WTC11 (cell line): ENCODE measurements at regions not wholly inside any gene's neighbourhood (a gene's known extent, or its start where the extent isn't known, plus 50 kb on each side); places are given as distances from the start of the nearest gene placed in this dataset.

Experiments used
- ATAC-seq: fragments of 200-7000 bp; cut with Tn5 transposase; 2 replicates; pipeline ENCODE4 v1.10.0; 2021; ENCODE audit warnings: mild to moderate bottlenecking, moderate library complexity
- CTCF ChIA-PET: fragments of 300-600 bp; sonication (Branson Sonifier 250); formaldehyde crosslinking; loops from one replicate; lab custom pipeline; 2021; ENCODE audit warnings: antibody characterized with exemption; lab: Charles Lee
- POLR2A ChIA-PET: fragments of 350-600 bp; sonication (Branson Sonifier 250); formaldehyde crosslinking; loops from one replicate; lab custom pipeline; 2021; ENCODE audit warnings: antibody characterized with exemption; lab: Charles Lee
- DNase-seq: peaks from one replicate; pipeline ENCODE4 v3.0.0; 2021; ENCODE audit warnings: low spot score
- H3K27ac Mint-ChIP-seq: 2 replicates; pipeline ENCODE4 v1.8.0; 2021; ENCODE audit warnings: mixed read lengths
- H3K27me3 Mint-ChIP-seq: 2 replicates; pipeline ENCODE4 v1.8.0; 2021; ENCODE audit warnings: low read depth, mild to moderate bottlenecking, moderate library complexity, mixed read lengths
- H3K36me3 Mint-ChIP-seq: 2 replicates; pipeline ENCODE4 v1.8.0; 2021; ENCODE audit warnings: mixed read lengths
- H3K4me1 Mint-ChIP-seq: 2 replicates; pipeline ENCODE4 v1.8.0; 2022; ENCODE audit warnings: mixed read lengths
- H3K4me3 Mint-ChIP-seq: 2 replicates; pipeline ENCODE4 v1.8.0; 2021; ENCODE audit warnings: mild to moderate bottlenecking, moderate library complexity, mixed read lengths
- H3K9me3 Mint-ChIP-seq: 2 replicates; pipeline ENCODE4 v1.8.0; 2021; ENCODE audit warnings: mixed read lengths
- ESRRA ChIP-seq: sonication (generic); formaldehyde crosslinking; IDR thresholded peaks from 2 replicates; pipeline ENCODE4 v1.8.1; 2022; ENCODE audit warnings: mild to moderate bottlenecking, missing genetic modification reagents, borderline replicate concordance
- ETV6 ChIP-seq: sonication (generic); formaldehyde crosslinking; IDR thresholded peaks from 2 replicates; pipeline ENCODE4 v1.8.1; 2022; ENCODE audit warnings: mild to moderate bottlenecking, missing genetic modification reagents
- FOXK1 ChIP-seq: sonication (generic); formaldehyde crosslinking; IDR thresholded peaks from 2 replicates; pipeline ENCODE4 v1.8.0; 2022; ENCODE audit warnings: mild to moderate bottlenecking, moderate library complexity, missing genetic modification reagents
- GABPB1 ChIP-seq: sonication (generic); formaldehyde crosslinking; IDR thresholded peaks from 2 replicates; pipeline ENCODE4 v1.8.1; 2023; ENCODE audit warnings: mild to moderate bottlenecking, missing genetic modification reagents
- MYBL2 ChIP-seq: sonication (generic); formaldehyde crosslinking; IDR thresholded peaks from 2 replicates; pipeline ENCODE4 v1.8.1; 2023; ENCODE audit warnings: mild to moderate bottlenecking, moderate library complexity, missing genetic modification reagents
- NR1H2 ChIP-seq: sonication (generic); formaldehyde crosslinking; IDR thresholded peaks from 2 replicates; pipeline ENCODE4 v1.9.0; 2021; ENCODE audit warnings: mild to moderate bottlenecking, moderate library complexity, missing genetic modification reagents
- PRRX2 ChIP-seq: fragments of 250-450 bp; sonication (Bioruptor Pico); IDR thresholded peaks from 2 replicates; pipeline ENCODE4 v1.8.0; 2021; ENCODE audit warnings: mild to moderate bottlenecking
- RELA ChIP-seq: sonication (generic); formaldehyde crosslinking; IDR thresholded peaks from 2 replicates; pipeline ENCODE4 v1.8.1; 2022; ENCODE audit warnings: missing genetic modification reagents, mild to moderate bottlenecking, borderline replicate concordance
- SMAD4 ChIP-seq: sonication (generic); formaldehyde crosslinking; IDR thresholded peaks from 2 replicates; pipeline ENCODE4 v1.8.0; 2022; ENCODE audit warnings: mild to moderate bottlenecking, missing genetic modification reagents
- ZBTB21 ChIP-seq: sonication (generic); formaldehyde crosslinking; IDR thresholded peaks from 2 replicates; pipeline ENCODE4 v1.8.1; 2023; ENCODE audit warnings: mild to moderate bottlenecking, missing genetic modification reagents, borderline replicate concordance
- ZNF121 ChIP-seq: sonication (generic); formaldehyde crosslinking; IDR thresholded peaks from 2 replicates; pipeline ENCODE4 v1.8.0; 2023; ENCODE audit warnings: missing genetic modification reagents
- ZNF423 ChIP-seq: fragments of 250-450 bp; sonication (Bioruptor Pico); IDR thresholded peaks from 2 replicates; pipeline ENCODE4 v2.1.2; 2022; ENCODE audit warnings: mild to moderate bottlenecking, moderate library complexity
- TF ChIP-seq, protein P1 (sequence below): sonication (generic); formaldehyde crosslinking; IDR thresholded peaks from 2 replicates; pipeline ENCODE4 v1.8.0; 2022; ENCODE audit warnings: mild to moderate bottlenecking, missing genetic modification reagents
- TF ChIP-seq, protein P2 (sequence below): sonication (generic); formaldehyde crosslinking; IDR thresholded peaks from 2 replicates; pipeline ENCODE4 v1.8.0; 2022; ENCODE audit warnings: mild to moderate bottlenecking, missing genetic modification reagents
- TF ChIP-seq, protein P3 (sequence below): fragments of 250-450 bp; sonication (Bioruptor Pico); IDR thresholded peaks from 2 replicates; pipeline ENCODE4 v1.9.0; 2021; ENCODE audit warnings: mild to moderate bottlenecking, borderline replicate concordance
- TF ChIP-seq, protein P4 (sequence below): sonication (generic); formaldehyde crosslinking; IDR thresholded peaks from 2 replicates; pipeline ENCODE4 v1.8.1; 2023; ENCODE audit warnings: mild to moderate bottlenecking, missing genetic modification reagents, moderate library complexity

DNA sequence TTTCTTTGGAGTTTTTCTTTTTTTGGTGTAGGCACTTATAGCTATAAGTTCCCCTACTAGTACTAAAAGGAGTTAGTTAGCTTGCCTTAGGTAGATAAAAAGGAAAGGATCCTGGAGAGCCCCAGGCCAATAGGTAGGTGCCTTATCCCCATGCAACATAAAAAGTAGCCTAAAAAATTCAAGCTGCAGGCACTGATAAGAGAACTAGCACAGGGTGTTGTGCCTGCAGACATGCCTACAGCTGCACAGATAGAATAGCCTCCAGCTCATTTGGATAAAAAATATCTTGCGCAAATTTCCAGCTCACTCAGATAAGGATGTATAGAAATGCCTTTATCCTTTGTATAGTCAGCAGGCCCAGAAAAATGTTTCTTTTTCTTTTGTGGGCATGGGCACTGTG is 71.4 kb upstream of the UTY start:
- Mint-ChIP-seq H3K4me3 (no peak overlapping the region), H3K9me3 (peaks cover 32% of the 10 kb centered on the region), H3K27ac (no peak overlapping the region), H3K36me3 (peaks cover 3% of the 10 kb centered on the region), H3K27me3 (no peaks in the 10 kb centered on the region), H3K4me1 (peaks cover 4% of the 10 kb centered on the region)
- no peak for DNase-seq
- ChIA-PET CTCF (no interaction called here), POLR2A (no interaction called here)
- ATAC-seq: no peak
- TF ChIP-seq ETV6 (CRISPR knock-in tag) (no peak), PRRX2 (CRISPR knock-in tag) (no peak), ZNF423 (CRISPR knock-in tag) (no peak), ZBTB21 (CRISPR knock-in tag) (no peak)

DNA sequence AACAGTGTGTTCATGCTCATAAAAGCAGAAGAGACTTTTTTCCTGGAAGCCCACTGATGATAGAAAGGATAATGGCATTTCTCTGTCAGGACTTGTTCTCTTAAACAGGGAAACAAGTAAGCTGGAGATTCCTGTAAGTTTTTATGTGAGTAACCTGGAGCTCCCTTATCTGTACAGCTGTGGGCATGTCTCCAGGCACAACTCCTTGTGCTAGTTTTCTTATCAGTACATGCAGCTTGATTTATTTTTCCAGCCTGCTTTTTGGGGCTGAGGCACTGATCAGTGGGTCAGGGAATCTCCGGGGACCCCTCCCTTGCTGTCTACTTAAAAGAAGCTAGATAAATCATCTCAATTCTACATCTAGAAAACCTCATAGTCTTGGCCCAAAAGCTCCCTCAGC is 64.7 kb upstream of the UTY start:
- ATAC-seq: no peak
- no peak overlapping the region for H3K27ac Mint-ChIP-seq
- ChIA-PET POLR2A (no interaction called here), CTCF (no interaction called here)
- TF ChIP-seq, protein P1, sequence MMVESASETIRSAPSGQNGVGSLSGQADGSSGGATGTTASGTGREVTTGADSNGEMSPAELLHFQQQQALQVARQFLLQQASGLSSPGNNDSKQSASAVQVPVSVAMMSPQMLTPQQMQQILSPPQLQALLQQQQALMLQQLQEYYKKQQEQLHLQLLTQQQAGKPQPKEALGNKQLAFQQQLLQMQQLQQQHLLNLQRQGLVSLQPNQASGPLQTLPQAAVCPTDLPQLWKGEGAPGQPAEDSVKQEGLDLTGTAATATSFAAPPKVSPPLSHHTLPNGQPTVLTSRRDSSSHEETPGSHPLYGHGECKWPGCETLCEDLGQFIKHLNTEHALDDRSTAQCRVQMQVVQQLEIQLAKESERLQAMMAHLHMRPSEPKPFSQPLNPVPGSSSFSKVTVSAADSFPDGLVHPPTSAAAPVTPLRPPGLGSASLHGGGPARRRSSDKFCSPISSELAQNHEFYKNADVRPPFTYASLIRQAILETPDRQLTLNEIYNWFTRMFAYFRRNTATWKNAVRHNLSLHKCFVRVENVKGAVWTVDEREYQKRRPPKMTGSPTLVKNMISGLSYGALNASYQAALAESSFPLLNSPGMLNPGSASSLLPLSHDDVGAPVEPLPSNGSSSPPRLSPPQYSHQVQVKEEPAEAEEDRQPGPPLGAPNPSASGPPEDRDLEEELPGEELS (CRISPR knock-in tag): no peak
- TF ChIP-seq ZNF423 (CRISPR knock-in tag) (no peak), ZNF121 (CRISPR knock-in tag) (no peak)
- TF ChIP-seq, protein P2, sequence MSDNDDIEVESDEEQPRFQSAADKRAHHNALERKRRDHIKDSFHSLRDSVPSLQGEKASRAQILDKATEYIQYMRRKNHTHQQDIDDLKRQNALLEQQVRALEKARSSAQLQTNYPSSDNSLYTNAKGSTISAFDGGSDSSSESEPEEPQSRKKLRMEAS: no peak
- no peaks in the 10 kb centered on the region for H3K27me3 Mint-ChIP-seq
- H3K4me3 Mint-ChIP-seq: no peak overlapping the region
- H3K36me3 Mint-ChIP-seq: 0 out of 2 replicates have a peak, but pooled peaks cover 10% of the 10 kb centered on the region
- no peaks in the 10 kb centered on the region for H3K4me1 Mint-ChIP-seq
- H3K9me3 Mint-ChIP-seq: peaks cover 19% of the 10 kb centered on the region
- DNase-seq: no peak

DNA sequence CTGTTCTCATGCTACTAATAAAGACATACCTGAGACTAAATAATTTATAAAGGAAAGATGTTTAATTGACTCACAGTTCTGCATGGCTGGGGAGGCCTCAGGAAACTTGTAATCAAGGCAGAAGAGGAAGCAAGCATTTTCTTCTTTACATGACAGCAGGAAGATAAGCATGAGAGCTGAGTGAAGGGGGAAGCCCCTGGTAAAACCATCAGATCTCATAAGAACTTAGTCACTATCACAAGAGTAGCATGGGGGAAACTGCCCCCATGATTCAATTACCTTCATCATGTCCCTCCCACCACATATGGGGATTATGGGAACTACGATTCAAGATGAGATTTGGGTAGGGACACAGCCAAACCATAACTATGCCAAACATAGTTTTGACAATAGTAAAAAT is 58.1 kb upstream of the UTY start:
- no peaks in the 10 kb centered on the region; the same call in 1 of the 2 replicates for H3K4me1 Mint-ChIP-seq
- peaks cover 13% of the 10 kb centered on the region for H3K9me3 Mint-ChIP-seq
- TF ChIP-seq, protein P3, sequence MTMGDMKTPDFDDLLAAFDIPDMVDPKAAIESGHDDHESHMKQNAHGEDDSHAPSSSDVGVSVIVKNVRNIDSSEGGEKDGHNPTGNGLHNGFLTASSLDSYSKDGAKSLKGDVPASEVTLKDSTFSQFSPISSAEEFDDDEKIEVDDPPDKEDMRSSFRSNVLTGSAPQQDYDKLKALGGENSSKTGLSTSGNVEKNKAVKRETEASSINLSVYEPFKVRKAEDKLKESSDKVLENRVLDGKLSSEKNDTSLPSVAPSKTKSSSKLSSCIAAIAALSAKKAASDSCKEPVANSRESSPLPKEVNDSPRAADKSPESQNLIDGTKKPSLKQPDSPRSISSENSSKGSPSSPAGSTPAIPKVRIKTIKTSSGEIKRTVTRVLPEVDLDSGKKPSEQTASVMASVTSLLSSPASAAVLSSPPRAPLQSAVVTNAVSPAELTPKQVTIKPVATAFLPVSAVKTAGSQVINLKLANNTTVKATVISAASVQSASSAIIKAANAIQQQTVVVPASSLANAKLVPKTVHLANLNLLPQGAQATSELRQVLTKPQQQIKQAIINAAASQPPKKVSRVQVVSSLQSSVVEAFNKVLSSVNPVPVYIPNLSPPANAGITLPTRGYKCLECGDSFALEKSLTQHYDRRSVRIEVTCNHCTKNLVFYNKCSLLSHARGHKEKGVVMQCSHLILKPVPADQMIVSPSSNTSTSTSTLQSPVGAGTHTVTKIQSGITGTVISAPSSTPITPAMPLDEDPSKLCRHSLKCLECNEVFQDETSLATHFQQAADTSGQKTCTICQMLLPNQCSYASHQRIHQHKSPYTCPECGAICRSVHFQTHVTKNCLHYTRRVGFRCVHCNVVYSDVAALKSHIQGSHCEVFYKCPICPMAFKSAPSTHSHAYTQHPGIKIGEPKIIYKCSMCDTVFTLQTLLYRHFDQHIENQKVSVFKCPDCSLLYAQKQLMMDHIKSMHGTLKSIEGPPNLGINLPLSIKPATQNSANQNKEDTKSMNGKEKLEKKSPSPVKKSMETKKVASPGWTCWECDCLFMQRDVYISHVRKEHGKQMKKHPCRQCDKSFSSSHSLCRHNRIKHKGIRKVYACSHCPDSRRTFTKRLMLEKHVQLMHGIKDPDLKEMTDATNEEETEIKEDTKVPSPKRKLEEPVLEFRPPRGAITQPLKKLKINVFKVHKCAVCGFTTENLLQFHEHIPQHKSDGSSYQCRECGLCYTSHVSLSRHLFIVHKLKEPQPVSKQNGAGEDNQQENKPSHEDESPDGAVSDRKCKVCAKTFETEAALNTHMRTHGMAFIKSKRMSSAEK (CRISPR knock-in tag): no peak
- TF ChIP-seq FOXK1 (CRISPR knock-in tag) (no peak), SMAD4 (no peak), ESRRA (CRISPR knock-in tag) (no peak), GABPB1 (CRISPR knock-in tag) (no peak), MYBL2 (CRISPR knock-in tag) (no peak), RELA (CRISPR knock-in tag) (no peak), NR1H2 (CRISPR knock-in tag) (no peak)
- TF ChIP-seq, protein P4, sequence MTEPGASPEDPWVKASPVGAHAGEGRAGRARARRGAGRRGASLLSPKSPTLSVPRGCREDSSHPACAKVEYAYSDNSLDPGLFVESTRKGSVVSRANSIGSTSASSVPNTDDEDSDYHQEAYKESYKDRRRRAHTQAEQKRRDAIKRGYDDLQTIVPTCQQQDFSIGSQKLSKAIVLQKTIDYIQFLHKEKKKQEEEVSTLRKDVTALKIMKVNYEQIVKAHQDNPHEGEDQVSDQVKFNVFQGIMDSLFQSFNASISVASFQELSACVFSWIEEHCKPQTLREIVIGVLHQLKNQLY (CRISPR knock-in tag): no peak
- no peak overlapping the region for H3K4me3 Mint-ChIP-seq
- H3K36me3 Mint-ChIP-seq: 0 out of 2 replicates have a peak, but pooled peaks cover 10% of the 10 kb centered on the region
- no peak for DNase-seq
- no peak overlapping the region for H3K27ac Mint-ChIP-seq
- ATAC-seq: no peak
- ChIA-PET POLR2A (no interaction called here), CTCF (no interaction called here)
- H3K27me3 Mint-ChIP-seq: peaks cover 3% of the 10 kb centered on the region
